NCI-H146 treated with DMSO at 0.1 percent for 48 hours (cell line): ENCODE measurements at regions not wholly inside any gene's neighbourhood (a gene's known extent, or its start where the extent isn't known, plus 50 kb on each side); places are given as distances from the start of the nearest gene placed in this dataset.
"Not testable (repeated sequence)": the region's sequence is repeated elsewhere in the genome, so short reads cannot be mapped to it uniquely, and the experiment has no call there.

ENCODE experiments used
- DNase-seq: peaks from one replicate; lab custom pipeline; 2025; ENCODE audit not compliant: unreplicated experiment; lab: John Stamatoyannopoulos, UW

DNA sequence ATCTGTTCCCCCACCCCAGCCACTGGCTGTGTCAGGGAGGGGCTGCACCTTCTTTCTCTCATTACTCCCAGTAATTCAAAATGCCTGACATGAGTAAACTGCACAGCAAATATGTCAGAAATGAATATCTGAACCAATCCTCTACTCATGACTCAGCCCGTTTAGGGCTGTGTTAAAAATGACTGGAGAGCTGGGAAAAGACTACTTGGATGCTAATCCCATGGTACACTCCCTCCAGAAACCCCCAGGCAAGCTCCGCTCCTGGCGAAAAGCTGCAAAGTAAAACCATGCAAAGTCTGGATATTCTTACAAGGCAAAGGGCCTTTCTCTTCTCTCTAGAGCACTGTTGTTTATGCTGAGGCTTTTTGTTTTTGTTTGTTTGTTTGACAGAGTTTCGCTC is 448.1 kb upstream of the DYNLRB2 start:
- DNase-seq = no peak

DNA sequence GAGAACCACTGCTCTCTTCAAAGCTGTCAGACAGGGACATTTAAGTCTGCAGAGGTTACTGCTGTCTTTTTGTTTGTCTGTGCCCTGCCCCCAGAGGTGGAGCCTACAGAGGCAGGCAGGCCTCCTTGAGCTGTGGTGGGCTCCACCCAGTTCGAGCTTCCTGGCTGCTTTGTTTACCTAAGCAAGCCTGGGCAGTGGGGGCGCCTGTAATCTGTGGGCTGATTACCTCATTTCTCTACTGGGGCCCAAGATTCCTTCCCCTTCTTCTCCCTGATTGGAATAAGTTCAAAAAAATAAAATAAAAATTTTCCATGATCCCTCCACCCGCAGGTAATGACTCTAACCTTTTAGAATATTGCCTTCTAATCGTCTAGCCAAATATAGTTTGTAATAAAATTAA is 449.3 kb upstream of the DYNLRB2 start:
- not testable (repeated sequence) for DNase-seq

DNA sequence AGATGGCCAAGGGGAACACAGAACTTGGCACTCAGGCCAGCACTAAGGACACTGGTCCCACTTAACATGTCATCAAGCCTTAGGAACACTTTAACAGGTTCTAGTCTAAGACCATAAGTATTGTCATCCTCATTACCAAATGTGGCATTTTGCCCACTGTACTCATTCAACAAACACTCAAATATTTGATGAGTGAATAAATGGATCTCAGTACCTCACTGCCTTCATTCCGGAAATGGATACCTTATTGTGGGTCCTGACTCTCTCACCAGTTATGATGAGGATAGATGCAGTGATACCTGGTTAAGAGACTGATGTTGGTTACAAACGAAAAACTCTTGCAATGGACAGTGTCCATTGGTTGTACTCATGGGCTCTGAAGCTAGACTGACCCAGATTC is 455.2 kb upstream of the DYNLRB2 start:
- DNase-seq = no peak

DNA sequence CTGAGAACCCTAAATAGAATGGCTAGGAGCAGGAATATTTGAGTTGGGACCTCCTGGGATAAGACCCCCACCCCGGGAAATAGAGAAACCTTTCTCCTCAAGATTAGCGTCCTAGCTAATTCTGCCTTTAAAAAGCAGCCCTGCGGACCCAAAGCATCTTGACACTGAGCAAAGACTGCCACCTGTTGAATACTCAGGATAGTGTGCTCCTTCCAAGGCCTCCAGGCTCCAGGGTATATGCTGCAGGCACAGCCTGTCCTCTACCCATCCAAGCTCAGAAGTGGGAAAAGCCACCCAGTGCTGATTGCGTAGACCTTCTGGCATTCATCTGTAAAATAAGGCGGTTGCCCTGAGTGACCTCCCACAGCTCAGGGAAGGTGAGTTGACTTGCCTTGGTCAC is 456.2 kb upstream of the DYNLRB2 start:
- DNase-seq = no peak

DNA sequence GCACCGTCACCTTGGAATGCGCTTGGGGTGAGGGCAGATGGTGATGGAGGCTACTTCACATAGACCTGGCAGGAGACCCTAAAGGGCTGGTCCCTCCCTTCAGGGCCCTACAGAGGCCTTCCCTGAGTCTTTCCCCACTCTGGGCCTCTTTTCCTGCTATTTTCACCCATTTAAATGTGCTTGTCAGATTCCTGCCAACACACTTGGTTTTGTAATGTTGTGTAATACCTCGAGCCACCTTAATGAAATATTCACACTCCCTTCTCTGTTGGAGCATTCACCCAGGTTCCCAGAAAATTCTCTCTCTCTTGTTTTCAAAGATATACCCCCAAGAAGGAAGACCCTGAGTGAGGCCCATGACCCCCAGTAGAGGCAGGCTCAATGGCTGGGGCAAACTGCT is 456.6 kb upstream of the DYNLRB2 start:
- DNase-seq = no peak

DNA sequence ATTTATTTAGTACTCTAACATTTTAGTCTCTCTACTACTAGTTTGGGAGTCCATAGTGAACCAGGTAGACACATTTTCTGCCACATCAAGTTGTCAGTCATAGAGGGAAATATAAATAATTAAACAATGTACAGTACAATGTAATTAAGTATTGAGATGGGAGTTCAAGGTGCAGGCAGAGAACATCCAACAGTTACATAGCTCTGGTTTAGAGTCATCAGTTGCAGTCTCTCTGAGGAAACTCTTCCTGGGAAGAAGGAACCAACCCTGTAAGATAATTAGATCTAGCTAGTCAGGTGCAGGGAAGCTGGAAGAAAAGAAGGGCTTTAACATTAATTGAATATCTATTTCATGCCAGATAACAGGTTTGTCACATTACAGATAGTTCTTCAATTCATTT is 457.9 kb upstream of the DYNLRB2 start:
- no peak for DNase-seq

DNA sequence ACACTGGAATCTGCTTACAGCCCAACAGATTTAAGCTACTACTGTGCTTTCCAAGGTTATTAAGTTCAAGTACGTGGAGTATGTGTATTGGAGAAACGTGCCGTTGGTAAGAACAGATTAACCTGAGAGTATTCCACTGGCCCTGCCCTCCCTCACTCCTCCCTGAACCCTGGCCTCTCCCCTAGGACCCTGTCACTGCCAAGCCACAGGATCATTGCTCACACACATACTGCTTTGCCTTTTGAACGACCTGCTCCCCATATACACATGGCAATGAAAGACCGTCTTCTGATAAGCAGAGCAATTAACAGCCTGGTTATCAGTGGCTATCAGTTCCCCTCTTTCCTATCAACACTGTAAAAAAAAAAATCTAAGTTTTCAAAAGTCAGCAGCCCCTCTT is 458.9 kb upstream of the DYNLRB2 start:
- no peak for DNase-seq

DNA sequence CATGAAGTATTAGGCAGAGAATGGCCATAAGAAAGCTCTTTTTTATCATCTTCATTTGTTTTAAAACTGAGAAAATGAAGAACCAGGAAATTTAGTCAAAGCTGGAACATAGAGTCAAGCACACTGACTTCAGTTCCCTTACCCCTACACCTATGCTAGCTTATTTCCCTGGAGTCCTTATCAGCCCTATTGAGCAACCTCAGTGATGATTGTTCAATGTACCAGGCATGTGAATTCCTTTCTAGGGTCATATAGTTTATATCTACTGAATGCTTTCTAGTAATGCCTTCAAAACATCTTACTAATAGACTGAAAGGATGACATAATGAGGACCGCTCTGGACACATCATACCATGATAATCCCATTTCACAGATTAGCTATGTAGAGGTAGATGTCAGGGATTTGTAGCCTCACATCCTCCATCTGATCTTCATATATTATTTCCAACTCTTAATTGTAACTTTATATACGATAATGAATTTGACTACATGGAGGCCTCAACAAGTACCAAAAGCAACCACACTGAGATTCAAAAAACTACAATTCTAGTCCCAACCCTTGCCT is 460.4 kb upstream of the DYNLRB2 start:
- DNase-seq = no peak

DNA sequence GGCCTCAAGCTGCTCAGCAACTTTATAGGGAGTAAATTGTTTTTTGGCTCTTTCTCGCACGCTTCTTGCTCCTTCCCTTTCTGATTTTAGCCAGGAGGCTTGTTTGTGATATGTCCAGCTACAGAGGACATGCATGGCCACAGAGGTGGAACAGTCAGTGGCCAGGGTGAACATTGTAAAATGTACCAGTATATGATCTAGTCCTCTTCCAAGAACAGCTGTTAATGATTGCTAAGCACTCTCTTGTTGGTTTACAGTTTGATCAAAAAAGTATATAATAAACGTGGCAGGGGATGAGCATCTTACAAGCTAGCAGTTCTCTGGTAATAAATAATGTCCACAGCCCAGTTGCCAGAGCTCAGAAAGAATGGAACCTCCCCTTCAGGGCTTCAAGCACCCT is 461.7 kb upstream of the DYNLRB2 start:
- no peak for DNase-seq

DNA sequence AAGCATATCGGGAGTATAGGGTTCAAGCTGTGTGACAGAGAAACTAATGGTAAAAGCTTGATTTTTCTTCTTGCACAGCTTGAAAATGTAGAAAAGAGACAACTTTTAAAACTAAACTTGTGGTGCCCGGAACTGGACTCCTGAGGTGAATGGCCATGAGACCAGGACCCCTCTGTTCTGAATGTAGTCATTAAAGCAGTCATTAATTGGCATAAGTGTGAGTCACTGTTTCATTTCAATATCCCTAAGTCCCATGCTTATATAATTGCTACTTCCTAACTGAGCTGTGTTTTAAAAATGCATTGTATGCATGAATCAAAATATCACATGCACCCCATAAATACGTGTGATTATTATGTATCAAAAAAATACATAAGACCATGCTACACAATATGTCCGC is 463.1 kb upstream of the DYNLRB2 start:
- DNase-seq = no peak

DNA sequence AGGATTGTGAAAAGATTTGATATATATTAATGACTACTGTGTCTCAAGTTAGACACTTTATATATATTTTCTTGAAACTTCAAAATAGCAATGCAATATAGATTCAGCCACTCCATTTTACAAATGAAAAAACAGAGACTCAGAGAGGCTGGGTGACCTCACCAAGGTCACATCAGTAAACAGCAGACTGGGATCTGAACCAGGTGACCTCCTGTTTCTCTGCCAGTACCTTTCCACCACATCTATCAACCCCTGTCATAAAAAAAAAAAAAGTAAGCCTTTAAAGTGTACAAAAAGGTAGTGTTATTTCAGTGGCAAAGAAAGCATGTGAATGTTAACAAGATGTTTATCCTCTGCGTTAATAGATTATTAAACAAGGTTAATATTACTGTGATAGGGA is 466.5 kb upstream of the DYNLRB2 start:
- DNase-seq = no peak

DNA sequence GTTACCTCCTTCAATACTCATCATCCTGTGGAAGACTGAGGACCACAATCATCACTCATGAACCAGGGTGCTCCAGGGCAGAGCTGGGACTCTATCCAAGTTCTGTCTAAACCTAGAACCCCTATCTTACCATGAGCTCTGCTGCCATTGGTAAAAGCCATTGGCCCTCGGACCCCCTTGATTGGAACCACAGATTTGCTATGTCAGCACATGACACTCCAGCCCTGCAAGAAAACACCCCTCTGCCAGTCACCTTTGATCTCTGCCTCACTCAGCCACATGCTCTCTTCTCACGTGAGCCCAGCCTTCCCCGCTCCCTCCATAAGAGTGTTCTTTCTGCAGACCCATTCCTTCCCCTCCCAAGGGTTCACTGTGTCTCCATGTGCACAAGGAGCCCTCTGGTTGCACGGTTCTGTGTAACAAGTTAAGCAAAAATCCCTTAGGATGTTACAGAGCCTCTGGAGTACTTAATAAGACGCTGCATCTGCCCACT is 468.8 kb upstream of the DYNLRB2 start:
- DNase-seq = no peak

DNA sequence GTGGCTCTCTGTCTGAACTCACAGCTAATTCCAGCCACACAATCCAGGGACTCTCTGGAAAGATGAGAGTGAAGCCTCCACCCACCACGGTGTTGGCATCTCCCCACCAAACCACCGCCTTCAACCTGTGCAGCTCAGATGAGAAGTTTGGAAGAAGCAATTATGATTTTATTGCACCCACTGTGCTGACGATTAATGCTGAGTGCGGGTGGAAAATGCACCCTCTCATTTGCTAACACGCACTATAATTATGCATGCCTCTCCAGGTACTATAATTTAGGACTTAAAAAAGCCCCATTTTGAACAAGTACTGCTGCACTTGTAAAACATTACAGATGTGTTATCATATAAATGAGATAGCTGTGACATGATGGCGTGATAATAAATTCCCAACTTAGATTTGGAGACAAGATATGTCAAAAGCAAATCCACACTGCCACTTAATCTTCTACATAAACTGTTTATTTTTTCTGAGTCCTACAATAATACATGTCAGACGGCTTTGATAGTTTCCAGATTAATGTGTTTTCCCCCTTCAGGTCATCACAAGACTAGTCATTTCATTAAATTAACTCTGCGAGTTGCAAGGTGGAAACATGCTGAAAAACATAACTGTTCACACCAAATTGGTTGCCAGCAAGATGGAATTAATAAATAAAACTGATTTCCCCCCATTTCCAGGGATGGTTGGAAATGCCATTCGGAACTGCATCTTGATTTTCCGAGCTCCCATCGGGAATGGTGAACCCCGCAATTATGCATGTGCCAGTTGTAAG is 466.5 kb upstream of the MAF start:
- DNase-seq = no peak

DNA sequence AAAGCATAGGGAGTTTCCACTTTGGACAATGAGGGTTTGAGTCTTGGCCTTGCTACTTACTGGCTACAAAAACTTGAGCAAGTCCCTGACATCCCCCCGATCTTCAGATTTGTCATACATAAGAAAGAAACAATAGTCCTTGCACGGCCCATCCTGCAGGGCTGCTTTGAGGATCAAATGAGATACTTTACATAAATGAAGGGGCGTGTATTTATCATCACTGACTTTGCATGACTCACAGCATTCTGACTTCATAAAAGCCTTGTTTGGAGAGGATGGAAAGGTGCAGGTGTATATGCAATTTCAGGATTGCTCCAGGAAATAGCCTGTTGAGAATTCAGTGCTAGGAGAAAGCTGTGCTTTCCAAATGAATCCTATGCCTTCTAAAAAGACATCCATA is 465.0 kb upstream of the MAF start:
- DNase-seq = no peak

DNA sequence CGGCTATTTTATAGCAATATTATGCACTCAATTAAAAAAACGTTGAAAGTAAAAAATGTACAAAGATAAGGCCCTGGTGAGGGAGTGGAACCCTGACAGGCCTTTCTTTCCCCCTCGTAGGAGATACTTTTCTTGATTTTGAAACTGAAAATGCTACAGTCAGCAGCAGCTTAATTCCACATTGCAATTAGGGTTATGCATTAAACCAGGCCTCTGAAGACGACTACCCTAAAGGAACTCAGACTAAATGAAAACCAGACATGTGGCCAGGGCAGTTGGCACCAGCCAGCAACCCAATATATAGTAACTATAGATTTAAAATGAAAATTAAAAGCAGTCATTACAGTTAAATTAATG is 463.2 kb upstream of the MAF start:
- no peak for DNase-seq

DNA sequence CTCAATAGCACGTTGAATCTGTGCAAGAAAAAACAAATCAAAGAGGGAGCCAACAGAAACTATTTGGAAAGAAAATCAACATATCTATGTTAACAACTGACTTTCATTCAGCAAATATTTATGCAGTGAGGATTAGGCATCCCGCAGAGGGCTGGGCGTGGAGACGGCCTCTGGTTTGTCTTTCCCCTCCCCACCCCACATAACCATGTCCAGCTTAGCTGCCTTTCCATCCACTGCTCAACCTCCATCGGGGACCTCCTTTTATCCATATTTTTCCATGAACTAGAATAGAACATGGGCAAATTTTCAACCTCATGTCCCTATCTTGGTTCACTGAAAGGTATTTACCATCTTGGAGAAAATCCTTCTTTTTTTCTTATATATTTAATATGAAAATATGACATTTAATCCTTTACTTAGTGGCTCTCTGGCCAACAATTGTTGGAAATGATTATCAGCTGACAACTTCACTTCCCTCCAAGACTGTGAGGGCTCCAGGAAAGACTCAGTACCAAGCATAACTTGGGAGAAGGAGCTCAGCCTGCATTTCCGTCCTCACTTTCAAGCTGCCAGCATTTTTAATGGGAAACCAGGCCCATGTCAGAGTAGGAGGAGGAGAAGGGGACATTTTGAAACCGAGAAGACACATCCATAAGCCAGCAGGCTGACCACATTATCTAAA is 462.6 kb upstream of the MAF start:
- DNase-seq = no peak

DNA sequence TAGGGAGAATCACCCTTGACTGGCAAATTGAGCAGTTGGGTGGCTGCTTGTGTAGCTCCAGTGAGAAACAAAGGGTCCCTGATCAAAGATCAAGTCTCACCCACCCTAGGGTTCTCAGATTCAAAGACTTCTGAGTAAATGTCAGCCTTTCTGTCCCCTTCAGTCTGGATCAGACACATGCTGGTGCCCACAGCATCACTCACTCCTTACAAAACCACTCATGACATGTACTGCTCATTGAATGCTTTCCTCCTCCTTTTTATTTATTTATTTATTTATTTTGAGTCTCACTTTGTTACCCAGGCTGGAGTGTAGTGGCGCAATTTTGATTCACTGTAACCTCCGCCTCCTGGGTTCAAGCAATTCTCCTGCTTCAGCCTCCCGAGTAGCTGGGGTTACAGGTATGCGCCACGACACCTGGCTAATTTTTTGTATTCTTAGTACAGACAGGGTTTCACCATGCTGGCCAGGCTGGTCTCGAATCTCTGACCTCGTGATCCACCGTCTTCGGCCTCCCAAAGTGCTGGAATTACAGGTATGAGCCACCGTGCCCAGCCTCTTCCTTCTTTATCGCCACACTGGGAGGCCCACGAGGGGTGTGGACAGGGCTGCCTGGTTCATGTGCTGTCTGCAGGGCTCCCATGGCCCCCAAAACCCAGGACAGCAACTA is 462.0 kb upstream of the MAF start:
- DNase-seq = no peak

DNA sequence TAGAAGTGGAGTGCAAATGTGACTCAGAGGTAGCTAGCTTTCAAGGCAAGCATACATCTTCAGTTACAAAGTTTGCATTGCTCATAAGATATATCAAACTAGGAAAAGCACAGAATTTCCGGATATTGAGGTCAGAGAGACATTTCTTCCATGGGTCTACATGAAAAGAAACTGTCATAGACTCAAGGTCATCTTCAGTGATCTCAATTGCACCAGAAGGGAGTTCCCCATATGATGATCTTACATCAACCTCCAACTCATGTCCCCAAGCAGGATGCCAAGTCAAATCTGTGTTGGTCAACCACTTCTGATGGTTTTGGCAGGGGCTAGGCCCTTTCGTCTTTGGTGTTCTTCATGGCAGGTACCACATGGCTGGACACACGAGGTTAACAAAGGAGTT is 459.9 kb upstream of the MAF start:
- DNase-seq = no peak

DNA sequence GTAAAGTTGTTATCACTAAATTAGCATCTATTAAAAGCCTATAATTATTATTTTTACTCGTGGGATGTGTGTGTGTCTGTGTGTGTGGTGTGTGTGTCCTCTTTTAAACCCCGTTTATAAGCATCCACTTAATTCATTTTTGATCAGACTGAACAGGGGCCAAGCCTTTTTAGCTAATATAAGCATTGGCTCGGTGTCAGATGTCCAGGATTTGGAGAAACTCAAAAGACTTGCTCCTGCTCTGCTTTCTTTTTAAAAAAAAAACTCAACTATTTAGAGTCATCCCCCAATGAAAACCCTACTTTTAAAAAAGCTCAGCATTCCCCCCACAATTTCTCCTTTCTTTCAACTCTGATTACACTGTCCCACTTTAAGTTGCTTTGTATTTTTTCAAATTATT is 459.3 kb upstream of the MAF start:
- no peak for DNase-seq

DNA sequence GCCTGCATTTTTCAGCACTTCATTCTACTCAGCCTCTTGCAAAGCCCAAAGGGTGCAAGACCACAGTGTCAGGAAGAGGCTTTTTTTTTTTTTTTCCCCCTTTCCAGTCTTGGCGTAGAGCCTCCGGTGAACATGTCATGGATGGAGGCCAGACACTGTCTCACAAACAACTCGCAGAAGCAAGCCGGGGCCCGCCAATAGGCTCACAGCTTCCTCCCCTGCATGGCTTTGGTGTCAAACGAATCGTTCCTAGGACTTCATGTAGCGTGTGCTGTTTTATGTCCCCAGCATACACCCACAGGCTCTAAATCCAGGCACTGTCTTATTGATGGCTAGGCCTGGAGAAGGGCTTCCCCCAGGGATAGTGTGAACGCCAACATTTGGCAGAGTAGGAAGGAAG is 457.7 kb upstream of the MAF start:
- no peak for DNase-seq

DNA sequence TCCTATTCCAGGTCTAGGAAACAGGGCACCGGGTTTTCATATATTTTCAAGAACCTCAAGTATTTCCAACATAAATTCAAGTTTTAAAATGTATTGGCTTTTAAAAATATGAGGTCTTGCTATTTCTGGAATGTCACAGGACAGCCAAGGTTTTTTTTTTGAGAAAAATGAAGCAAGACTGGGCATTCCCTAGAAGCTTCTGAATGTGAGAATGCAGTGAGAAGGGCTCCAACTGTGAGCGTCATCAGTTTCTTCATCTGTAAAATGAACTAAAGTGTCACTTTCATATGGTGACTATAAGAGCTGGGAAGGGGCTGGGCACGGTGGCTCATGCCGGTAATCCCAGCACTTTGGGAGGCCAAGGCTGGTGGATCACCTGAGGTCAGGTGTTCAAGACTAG is 455.8 kb upstream of the MAF start:
- DNase-seq = no peak

DNA sequence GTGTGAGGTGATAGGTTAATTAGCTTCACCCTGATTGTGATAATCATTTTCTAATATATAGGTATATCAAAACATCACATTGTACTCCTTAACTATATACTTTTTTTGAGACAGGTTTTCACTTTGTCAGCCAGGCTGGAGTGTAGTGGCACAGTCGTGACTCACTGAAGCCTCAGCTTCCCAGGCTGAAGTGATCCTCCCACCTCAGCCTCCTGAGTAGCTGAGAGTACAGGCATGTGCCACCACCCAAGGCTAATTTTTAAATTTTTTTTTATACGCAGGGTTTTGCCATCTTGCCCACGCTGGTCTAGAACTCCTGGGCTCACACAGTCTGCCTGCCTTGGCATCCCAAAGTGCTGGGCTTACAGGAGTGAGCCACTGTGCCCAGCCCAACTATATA is 455.3 kb upstream of the MAF start:
- DNase-seq = no peak
